ENCODE measurements at regions not wholly inside any gene's neighbourhood (a gene's known extent, or its start where the extent isn't known, plus 50 kb on each side); places are given as distances from the start of the nearest gene placed in this dataset.

DNA sequence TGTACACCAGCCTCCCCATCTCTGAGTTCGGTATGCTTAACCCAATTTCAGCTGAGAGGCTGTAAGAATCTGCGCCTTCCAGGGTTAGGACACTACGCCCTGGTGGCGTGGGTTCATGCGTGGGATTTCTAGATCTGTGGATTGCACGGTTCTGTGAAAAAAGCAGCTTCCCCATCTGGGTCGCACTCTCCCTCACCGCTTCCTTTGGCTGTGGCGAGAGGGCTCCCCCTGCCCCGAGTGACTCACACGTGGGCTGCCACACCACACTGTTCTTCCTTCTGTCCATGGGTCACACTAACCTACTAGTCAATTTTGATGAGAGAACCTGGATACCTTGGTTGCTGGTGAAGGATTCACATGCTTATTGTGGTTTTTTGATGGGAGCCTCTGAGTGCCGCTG is 256.0 kb upstream of the MAF start:
- no peak for TF ChIP-seq CTCF (IDR thresholded peaks at IDR 0.05; ENCODE audit: low read depth, low read length, poor library complexity, severe bottlenecking)
- TF ChIP-seq EZH2phosphoT487 (IDR thresholded peaks at IDR 0.05; ENCODE audit: borderline replicate concordance, low read length): no peak

All from DOHH2 (cell line).